HepG2 (cell line): ENCODE measurements at regions not wholly inside any gene's neighbourhood (a gene's known extent, or its start where the extent isn't known, plus 50 kb on each side); places are given as distances from the start of the nearest gene placed in this dataset.

Experiments used
- ATAC-seq: fragments of 200-7000 bp; cut with Tn5 transposase; 3 replicates; pipeline ENCODE4 v1.9.1; 2020; ENCODE audit warnings: mild to moderate bottlenecking, moderate library complexity
- BruUV-seq: library from RNA; stranded (reverse); fragments of 400-500 nt; replicated peaks from 2 replicates; lab custom pipeline; 2021; lab: Mats Ljungman, UMichigan
- CTCF ChIA-PET: fragments of 300-600 bp; formaldehyde crosslinking; extraction: SDS; loops from one replicate; lab custom pipeline; 2021; ENCODE audit warnings: low total read pairs, inconsistent platforms, low intra/inter-chr PET ratio; lab: Yijun Ruan, JAX
- POLR2A ChIA-PET: fragments of 350-600 bp; sonication (Branson Sonifier 250); formaldehyde crosslinking; loops from one replicate; lab custom pipeline; 2020; ENCODE audit warnings: antibody characterized with exemption, inconsistent platforms; lab: Yijun Ruan, JAX
- DNase-seq: peaks from one replicate; pipeline ENCODE4 v3.0.0-alpha.2; 2015; ENCODE audit warnings: low spot score
- FAIRE-seq: peaks from 3 replicates; lab custom pipeline; 2011; peaks lifted over from hg19 to GRCh38; lab: Jason Lieb, UNC
- H2AFZ ChIP-seq: one replicate; pipeline ENCODE4 v1.6.1; 2011; ENCODE audit warnings: low read length, inconsistent platforms
- H3K27ac ChIP-seq: fragments of 300-600 bp; 3 replicates; pipeline ENCODE4 v1.8.0; 2011; ENCODE audit warnings: mixed run types, mild to moderate bottlenecking, mixed read lengths, low read length, inconsistent platforms; ENCODE audit not compliant: insufficient read depth; ENCODE audit errors: extremely low read length
- H3K27me3 ChIP-seq, 2 experiments: fragments of 200-600 bp in 1 of 2; 2 replicates in 1 of 2; 3 replicates in 1 of 2; pipeline versions ENCODE4 v1.6.0 to v1.8.0; 2011; ENCODE audit warnings: low read length in 2 of 2, mild to moderate bottlenecking in 2 of 2, moderate library complexity in 2 of 2, inconsistent platforms in 1 of 2; ENCODE audit not compliant: insufficient read depth in 2 of 2, control insufficient read depth in 1 of 2
- H3K36me3 ChIP-seq, 2 experiments: fragments of 200-600 bp in 1 of 2; replicated peaks in 1 of 2; 2 replicates in 1 of 2; 3 replicates in 1 of 2; pipeline versions ENCODE4 v1.5.1 to v1.8.0; 2011; ENCODE audit warnings: low read length in 2 of 2, inconsistent platforms in 1 of 2; ENCODE audit not compliant: insufficient read depth in 2 of 2, control insufficient read depth in 1 of 2
- H3K4me1 ChIP-seq: 2 replicates; pipeline ENCODE4 v1.5.1; 2012; ENCODE audit warnings: low read length, inconsistent platforms; ENCODE audit not compliant: insufficient read depth
- H3K4me2 ChIP-seq: 2 replicates; pipeline ENCODE4 v1.6.0; 2011; ENCODE audit warnings: low read depth, low read length, inconsistent platforms
- H3K4me3 ChIP-seq, 3 experiments: fragments of 200-600 bp in 1 of 3; sonication (generic), shearing (Covaris generic) in 1 of 3; replicated peaks in 1 of 3; 2 replicates each; pipeline ENCODE4 v1.5.1; 2011 to 2016; ENCODE audit warnings: low read length in 3 of 3, inconsistent platforms in 2 of 3, low read depth in 2 of 3, mild to moderate bottlenecking in 2 of 3, control low read depth in 1 of 3, mixed read lengths in 1 of 3; ENCODE audit not compliant: insufficient read depth in 1 of 3
- H3K79me2 ChIP-seq: one replicate; pipeline ENCODE4 v1.6.1; 2011; ENCODE audit warnings: low read length, inconsistent platforms; ENCODE audit not compliant: insufficient read depth
- H3K9ac ChIP-seq: 2 replicates; pipeline ENCODE4 v1.6.0; 2011; ENCODE audit warnings: mild to moderate bottlenecking, low read depth, low read length, inconsistent platforms; ENCODE audit not compliant: insufficient read depth
- H3K9me3 ChIP-seq: 2 replicates; pipeline ENCODE4 v1.5.1; 2012; ENCODE audit warnings: mild to moderate bottlenecking, low read length
- H4K20me1 ChIP-seq: 2 replicates; pipeline ENCODE4 v1.6.0; 2011; ENCODE audit warnings: inconsistent platforms, mild to moderate bottlenecking, low read length, moderate library complexity; ENCODE audit not compliant: insufficient read depth
- IRF9 ChIP-seq: sonication (generic); formaldehyde crosslinking; IDR thresholded peaks from 2 replicates; pipeline ENCODE4 v1.8.0; 2022; ENCODE audit warnings: missing genetic modification reagents, mild to moderate bottlenecking, borderline replicate concordance
- PBX2 ChIP-seq: IDR thresholded peaks from 2 replicates; pipeline ENCODE4 v1.6.1; 2016; ENCODE audit warnings: control low read depth
- SAP130 ChIP-seq: IDR thresholded peaks from 2 replicates; pipeline ENCODE4 v1.6.1; 2016; ENCODE audit warnings: low read depth
- ZKSCAN1 ChIP-seq: fragments of 150-350 bp; IDR thresholded peaks from 2 replicates; pipeline ENCODE4 v1.6.1; 2014; ENCODE audit warnings: low read length
- WGBS: methylation state at CpG from one replicate; pipeline ENCODE4 v1.1.6; 2017; ENCODE audit warnings: low lambda C conversion rate; 5-methylcytosine and 5-hydroxymethylcytosine counted together
- in situ Hi-C: cut with HindIII; loops from 2 replicates; pipeline ENCODE4 v1.10.0; 2017; ENCODE audit warnings: low pct_unique_long_range_greater_than_20kb; ENCODE audit not compliant: extremely low pct_ligation_motif_present
- intact Hi-C: fragments of 100-400 bp; cut with micrococcal nuclease; formaldehyde crosslinking; loops from one replicate; pipeline ENCODE4 v1.10.0; 2022; ENCODE audit not compliant: unreplicated experiment

- TF ChIP-seq IRF9 (CRISPR knock-in tag) (no peak), SAP130 (CRISPR knock-in tag) (no peak)
Measured at GRCh38 chr13:84962849-84963248, 836.4 kb downstream of the SLITRK6 start (continued).

GRCh38 chr13:84962141-84962750 is 837.0 kb downstream of the SLITRK6 start:
- intact Hi-C loops (no loop called here), in situ Hi-C loops (no loop called here)
- no peak for FAIRE-seq
- Histone ChIP-seq H3K4me3 (no peak overlapping the region), H4K20me1 (no peaks in the 10 kb centered on the region), H3K9ac (no peak overlapping the region), H3K27me3 (no peaks in the 10 kb centered on the region), H3K4me1 (no peaks in the 10 kb centered on the region), H3K9me3 (no peaks in the 10 kb centered on the region), H3K27ac (no peak overlapping the region), H3K79me2 (no peaks in the 10 kb centered on the region), H3K4me2 (no peak overlapping the region), H3K36me3 (no peaks in the 10 kb centered on the region), H2AFZ (no peak overlapping the region)
- ChIA-PET CTCF (no interaction called here), POLR2A (no interaction called here)
- no peak for TF ChIP-seq ZKSCAN1
- no peak for ATAC-seq
- WGBS: 23% methylated on average over 8 of the region's 12 CpGs
- no peak for DNase-seq
- BruUV-seq: no TSS peak

GRCh38 chr13:84961023-84961422 is 838.2 kb downstream of the SLITRK6 start:
- BruUV-seq: no TSS peak
- CTCF ChIA-PET: no interaction called here
- FAIRE-seq: no peak

More at GRCh38 chr13:84961023-84961422, 838.2 kb downstream of the SLITRK6 start:
- H3K4me2 ChIP-seq: no peak overlapping the region
- no peaks in the 10 kb centered on the region for H3K4me1 ChIP-seq
- H3K9ac ChIP-seq: no peak overlapping the region
- DNase-seq (no peak), ATAC-seq (no peak)
- H4K20me1 ChIP-seq: no peaks in the 10 kb centered on the region
- no peak overlapping the region for H2AFZ ChIP-seq
- no peak for TF ChIP-seq PBX2 (CRISPR knock-in tag)
- H3K79me2 ChIP-seq: no peaks in the 10 kb centered on the region
- no peaks in the 10 kb centered on the region for H3K36me3 ChIP-seq
- H3K27me3 ChIP-seq: no peaks in the 10 kb centered on the region
- WGBS: 12% methylated on average over 4 of the region's 10 CpGs
- H3K4me3 ChIP-seq: no peak overlapping the region
- in situ Hi-C loops: no loop called here
- POLR2A ChIA-PET: no interaction called here
- no peaks in the 10 kb centered on the region for H3K9me3 ChIP-seq
- intact Hi-C loops: no loop called here
- H3K27ac ChIP-seq: no peak overlapping the region
